Panc1 (cell line): ENCODE measurements at regions not wholly inside any gene's neighbourhood (a gene's known extent, or its start where the extent isn't known, plus 50 kb on each side); places are given as distances from the start of the nearest gene placed in this dataset.

Experiments
- ATAC-seq: fragments of 200-7000 bp; cut with Tn5 transposase; 2 replicates; pipeline ENCODE4 v1.9.1; 2020; ENCODE audit warnings: mild to moderate bottlenecking, moderate library complexity
- BruUV-seq: library from RNA; stranded (reverse); fragments of 400-500 nt; replicated peaks from 2 replicates; lab custom pipeline; 2021; lab: Mats Ljungman, UMichigan
- CTCF ChIA-PET: fragments of 300-600 bp; sonication (Branson Sonifier 250); formaldehyde crosslinking; loops from one replicate; lab custom pipeline; 2022; ENCODE audit warnings: antibody characterized with exemption; lab: Charles Lee
- POLR2A ChIA-PET: fragments of 300-600 bp; sonication (Branson Sonifier 250); formaldehyde crosslinking; loops from one replicate; lab custom pipeline; 2022; ENCODE audit warnings: antibody characterized with exemption; lab: Charles Lee
- DNase-seq: peaks from one replicate; pipeline ENCODE4 v3.0.0-alpha.2; 2010; ENCODE audit warnings: low read depth, low spot score
- H3K27ac ChIP-seq: 2 replicates; pipeline ENCODE4 v1.5.1; 2011; ENCODE audit warnings: mild to moderate bottlenecking, low read length, inconsistent platforms
- H3K27me3 ChIP-seq: fragments of 200-500 bp; sonication (Bioruptor generic); 2 replicates; pipeline ENCODE4 v1.6.0; 2014; ENCODE audit warnings: low read length, inconsistent platforms; ENCODE audit not compliant: control insufficient read depth, insufficient read depth
- H3K36me3 ChIP-seq: fragments of 200-500 bp; sonication (Bioruptor generic); 2 replicates; pipeline ENCODE4 v1.5.1; 2014; ENCODE audit warnings: inconsistent platforms, mild to moderate bottlenecking, low read length, moderate library complexity; ENCODE audit not compliant: control insufficient read depth, insufficient read depth
- H3K4me1 ChIP-seq: 2 replicates; pipeline ENCODE4 v1.5.1; 2011; ENCODE audit warnings: inconsistent platforms, mild to moderate bottlenecking, low read length, moderate library complexity; ENCODE audit not compliant: control insufficient read depth, insufficient read depth
- H3K4me3 ChIP-seq, 2 experiments: 2 replicates each; pipeline ENCODE4 v1.5.1; 2011 to 2012; ENCODE audit warnings: low read depth in 2 of 2, low read length in 2 of 2, mild to moderate bottlenecking in 2 of 2, inconsistent platforms in 1 of 2, moderate library complexity in 1 of 2
- H3K9me3 ChIP-seq: fragments of 200-500 bp; sonication (Bioruptor generic); 2 replicates; pipeline ENCODE4 v1.5.1; 2014; ENCODE audit warnings: low read depth, mild to moderate bottlenecking, inconsistent platforms, low read length, moderate library complexity; ENCODE audit not compliant: control insufficient read depth, insufficient read depth
- POLR2AphosphoS5 ChIP-seq: IDR thresholded peaks from 2 replicates; pipeline ENCODE4 v1.6.1; 2012; ENCODE audit warnings: mild to moderate bottlenecking, low read depth, low read length, moderate library complexity
- SIN3A ChIP-seq: IDR thresholded peaks from 2 replicates; pipeline ENCODE4 v1.6.1; 2012; ENCODE audit warnings: low read depth, mild to moderate bottlenecking, low read length, moderate library complexity, borderline replicate concordance; ENCODE audit not compliant: insufficient read depth
- TCF7L2 ChIP-seq: IDR thresholded peaks from 2 replicates; pipeline ENCODE4 v1.6.1; 2011; ENCODE audit warnings: mild to moderate bottlenecking, low read depth, low read length, inconsistent platforms
- in situ Hi-C: cut with HindIII; loops from 2 replicates; pipeline ENCODE4 v1.10.0; 2016; ENCODE audit warnings: low sequenced_read_pairs, low pct_unique_long_range_greater_than_20kb
- intact Hi-C: fragments of 100-400 bp; cut with micrococcal nuclease; formaldehyde crosslinking; loops from one replicate; pipeline ENCODE4 v1.10.0; 2022; ENCODE audit not compliant: unreplicated experiment
- TF ChIP-seq, protein P1 (sequence below): fragments of 450-650 bp; IDR thresholded peaks from 2 replicates; pipeline ENCODE4 v1.5.1; 2017; ENCODE audit warnings: mild to moderate bottlenecking
- TF ChIP-seq, protein P2 (sequence below), 2 experiments: IDR thresholded peaks; 2 replicates each; pipeline ENCODE4 v1.6.1; 2011 to 2012; ENCODE audit warnings: low read depth in 2 of 2, control low read depth in 1 of 2, low read length in 1 of 2, mild to moderate bottlenecking in 1 of 2, moderate library complexity in 1 of 2; ENCODE audit not compliant: insufficient read depth in 1 of 2

DNA sequence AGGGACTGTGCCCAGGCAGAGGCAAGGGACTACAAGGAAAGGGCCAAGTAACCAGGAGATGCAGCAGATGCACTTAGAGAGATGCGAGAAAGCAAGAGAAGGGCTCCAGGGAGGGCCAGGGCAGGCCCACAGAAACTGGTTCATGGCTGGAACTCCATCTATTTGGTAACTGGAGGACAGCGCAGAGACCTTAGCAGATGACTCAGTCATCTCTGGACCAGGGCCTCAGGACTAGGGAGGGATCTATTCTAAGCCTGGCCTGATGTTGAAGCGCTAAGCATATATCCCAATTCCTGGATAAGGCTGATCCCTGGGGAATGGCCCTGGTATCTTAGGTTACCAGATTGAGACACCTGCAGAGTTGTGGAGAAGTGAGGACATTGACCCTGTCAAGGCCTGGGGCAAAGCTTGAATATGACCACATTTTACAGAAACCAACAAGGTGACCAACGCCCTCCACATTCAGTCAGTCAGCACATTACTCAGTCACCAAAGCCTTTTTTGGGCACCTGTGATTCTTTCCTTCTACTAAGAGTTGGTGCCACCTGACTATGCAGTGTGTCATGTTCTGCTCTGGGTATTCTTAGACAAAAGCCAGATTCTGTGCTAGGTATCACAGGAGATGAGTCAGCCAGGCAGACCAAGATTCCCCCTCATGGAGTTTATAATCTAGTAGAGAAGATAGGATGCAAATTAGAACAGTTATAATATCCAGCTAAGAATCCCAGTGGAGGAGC, 68.4 kb upstream of the SLCO3A1 start:
- ChIA-PET POLR2A (no interaction called here), CTCF (no interaction called here)
- no peak for DNase-seq
- ATAC-seq = no peak
- intact Hi-C loops = no loop called here
- Histone ChIP-seq H3K4me3 (no peak overlapping the region), H3K27me3 (0 out of 2 replicates have a peak, but pooled peaks cover 2% of the 10 kb centered on the region), H3K4me1 (no peaks in the 10 kb centered on the region), H3K27ac (no peak overlapping the region), H3K9me3 (no peaks in the 10 kb centered on the region), H3K36me3 (no peaks in the 10 kb centered on the region)
- in situ Hi-C loops = no loop called here
- no peak for TF ChIP-seq TCF7L2
- TF ChIP-seq, protein P1, sequence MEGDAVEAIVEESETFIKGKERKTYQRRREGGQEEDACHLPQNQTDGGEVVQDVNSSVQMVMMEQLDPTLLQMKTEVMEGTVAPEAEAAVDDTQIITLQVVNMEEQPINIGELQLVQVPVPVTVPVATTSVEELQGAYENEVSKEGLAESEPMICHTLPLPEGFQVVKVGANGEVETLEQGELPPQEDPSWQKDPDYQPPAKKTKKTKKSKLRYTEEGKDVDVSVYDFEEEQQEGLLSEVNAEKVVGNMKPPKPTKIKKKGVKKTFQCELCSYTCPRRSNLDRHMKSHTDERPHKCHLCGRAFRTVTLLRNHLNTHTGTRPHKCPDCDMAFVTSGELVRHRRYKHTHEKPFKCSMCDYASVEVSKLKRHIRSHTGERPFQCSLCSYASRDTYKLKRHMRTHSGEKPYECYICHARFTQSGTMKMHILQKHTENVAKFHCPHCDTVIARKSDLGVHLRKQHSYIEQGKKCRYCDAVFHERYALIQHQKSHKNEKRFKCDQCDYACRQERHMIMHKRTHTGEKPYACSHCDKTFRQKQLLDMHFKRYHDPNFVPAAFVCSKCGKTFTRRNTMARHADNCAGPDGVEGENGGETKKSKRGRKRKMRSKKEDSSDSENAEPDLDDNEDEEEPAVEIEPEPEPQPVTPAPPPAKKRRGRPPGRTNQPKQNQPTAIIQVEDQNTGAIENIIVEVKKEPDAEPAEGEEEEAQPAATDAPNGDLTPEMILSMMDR = no peak
- TF ChIP-seq, protein P2, sequence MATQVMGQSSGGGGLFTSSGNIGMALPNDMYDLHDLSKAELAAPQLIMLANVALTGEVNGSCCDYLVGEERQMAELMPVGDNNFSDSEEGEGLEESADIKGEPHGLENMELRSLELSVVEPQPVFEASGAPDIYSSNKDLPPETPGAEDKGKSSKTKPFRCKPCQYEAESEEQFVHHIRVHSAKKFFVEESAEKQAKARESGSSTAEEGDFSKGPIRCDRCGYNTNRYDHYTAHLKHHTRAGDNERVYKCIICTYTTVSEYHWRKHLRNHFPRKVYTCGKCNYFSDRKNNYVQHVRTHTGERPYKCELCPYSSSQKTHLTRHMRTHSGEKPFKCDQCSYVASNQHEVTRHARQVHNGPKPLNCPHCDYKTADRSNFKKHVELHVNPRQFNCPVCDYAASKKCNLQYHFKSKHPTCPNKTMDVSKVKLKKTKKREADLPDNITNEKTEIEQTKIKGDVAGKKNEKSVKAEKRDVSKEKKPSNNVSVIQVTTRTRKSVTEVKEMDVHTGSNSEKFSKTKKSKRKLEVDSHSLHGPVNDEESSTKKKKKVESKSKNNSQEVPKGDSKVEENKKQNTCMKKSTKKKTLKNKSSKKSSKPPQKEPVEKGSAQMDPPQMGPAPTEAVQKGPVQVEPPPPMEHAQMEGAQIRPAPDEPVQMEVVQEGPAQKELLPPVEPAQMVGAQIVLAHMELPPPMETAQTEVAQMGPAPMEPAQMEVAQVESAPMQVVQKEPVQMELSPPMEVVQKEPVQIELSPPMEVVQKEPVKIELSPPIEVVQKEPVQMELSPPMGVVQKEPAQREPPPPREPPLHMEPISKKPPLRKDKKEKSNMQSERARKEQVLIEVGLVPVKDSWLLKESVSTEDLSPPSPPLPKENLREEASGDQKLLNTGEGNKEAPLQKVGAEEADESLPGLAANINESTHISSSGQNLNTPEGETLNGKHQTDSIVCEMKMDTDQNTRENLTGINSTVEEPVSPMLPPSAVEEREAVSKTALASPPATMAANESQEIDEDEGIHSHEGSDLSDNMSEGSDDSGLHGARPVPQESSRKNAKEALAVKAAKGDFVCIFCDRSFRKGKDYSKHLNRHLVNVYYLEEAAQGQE (IDR thresholded peaks at IDR 0.05; ENCODE audit: insufficient read depth in 1 of 2, low read depth in 2 of 2, low read length in 1 of 2) = no peak
- no TSS peak for BruUV-seq

DNA sequence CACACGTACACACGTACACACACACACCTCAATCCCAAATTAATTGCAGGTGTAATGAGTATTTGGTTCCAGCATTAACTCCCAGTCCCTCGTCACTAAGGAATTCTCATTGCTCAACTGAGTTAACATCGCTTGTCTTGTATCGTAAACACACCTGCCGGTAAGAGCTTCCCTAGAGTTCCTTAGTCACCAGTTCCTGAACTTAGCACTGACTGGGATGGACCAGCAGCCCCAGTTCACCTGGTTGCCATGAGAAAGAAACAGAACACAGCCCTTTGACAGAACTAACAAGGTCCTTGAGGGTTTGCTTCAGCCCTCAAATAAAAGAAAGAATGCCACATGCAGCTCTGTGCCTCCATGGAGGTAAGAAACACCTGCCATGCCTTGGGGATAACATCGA, 66.3 kb upstream of the SLCO3A1 start:
- in situ Hi-C loops (no loop called here), intact Hi-C loops (no loop called here)
- ChIA-PET CTCF (no interaction called here), POLR2A (no interaction called here)
- BruUV-seq = no TSS peak
- Histone ChIP-seq H3K27me3 (no peaks in the 10 kb centered on the region), H3K9me3 (no peaks in the 10 kb centered on the region), H3K4me3 (no peak overlapping the region), H3K27ac (no peak overlapping the region), H3K36me3 (no peaks in the 10 kb centered on the region), H3K4me1 (no peaks in the 10 kb centered on the region)
- ATAC-seq = no peak
- TF ChIP-seq POLR2AphosphoS5 (no peak), SIN3A (no peak), TCF7L2 (no peak)
- TF ChIP-seq, protein P1 = no peak
- DNase-seq = no peak
